GM10248 (cell line): ENCODE measurements at regions not wholly inside any gene's neighbourhood (a gene's known extent, or its start where the extent isn't known, plus 50 kb on each side); places are given as distances from the start of the nearest gene placed in this dataset.

Source experiments
- CTCF ChIA-PET: fragments of 300-600 bp; sonication (Branson Sonifier 250); formaldehyde crosslinking; extraction: SDS; loops from one replicate; lab custom pipeline; 2021; ENCODE audit warnings: antibody characterized with exemption; lab: Yijun Ruan, JAX
- POLR2A ChIA-PET: fragments of 350-650 bp; sonication (Branson Sonifier 250); formaldehyde crosslinking; extraction: SDS; loops from one replicate; lab custom pipeline; 2020; ENCODE audit warnings: antibody characterized with exemption; lab: Yijun Ruan, JAX
- DNase-seq: peaks from one replicate; pipeline ENCODE4 v3.0.0; 2012; ENCODE audit errors: extremely low spot score
- CTCF ChIP-seq: IDR thresholded peaks from 2 replicates; pipeline ENCODE4 v1.5.1; 2012; ENCODE audit warnings: mild to moderate bottlenecking, low read depth; ENCODE audit errors: extremely low read depth, missing control alignments, control extremely low read depth

DNA sequence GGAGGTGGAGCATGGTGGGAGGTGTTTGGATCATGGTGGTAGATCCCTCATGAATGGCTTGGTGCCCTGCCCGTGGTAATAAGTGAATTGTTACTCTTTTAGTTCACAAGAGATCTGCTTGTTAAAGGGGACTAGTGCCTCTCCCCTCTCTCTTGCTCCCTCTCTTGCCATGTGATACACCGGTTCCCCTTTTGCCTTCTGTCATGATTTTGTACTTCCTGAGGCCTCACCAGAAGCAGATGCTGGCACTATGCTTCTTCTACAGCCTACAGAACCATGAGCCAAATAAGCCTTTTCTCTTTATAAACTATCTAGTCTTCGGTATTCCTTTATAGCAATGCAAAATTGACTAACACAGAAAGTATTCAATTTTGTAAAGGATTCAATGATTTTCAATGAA is 817.1 kb downstream of the TLR4 start:
- no peak for DNase-seq
- CTCF ChIA-PET = no interaction called here
- no peak for TF ChIP-seq CTCF
- POLR2A ChIA-PET = no interaction called here

DNA sequence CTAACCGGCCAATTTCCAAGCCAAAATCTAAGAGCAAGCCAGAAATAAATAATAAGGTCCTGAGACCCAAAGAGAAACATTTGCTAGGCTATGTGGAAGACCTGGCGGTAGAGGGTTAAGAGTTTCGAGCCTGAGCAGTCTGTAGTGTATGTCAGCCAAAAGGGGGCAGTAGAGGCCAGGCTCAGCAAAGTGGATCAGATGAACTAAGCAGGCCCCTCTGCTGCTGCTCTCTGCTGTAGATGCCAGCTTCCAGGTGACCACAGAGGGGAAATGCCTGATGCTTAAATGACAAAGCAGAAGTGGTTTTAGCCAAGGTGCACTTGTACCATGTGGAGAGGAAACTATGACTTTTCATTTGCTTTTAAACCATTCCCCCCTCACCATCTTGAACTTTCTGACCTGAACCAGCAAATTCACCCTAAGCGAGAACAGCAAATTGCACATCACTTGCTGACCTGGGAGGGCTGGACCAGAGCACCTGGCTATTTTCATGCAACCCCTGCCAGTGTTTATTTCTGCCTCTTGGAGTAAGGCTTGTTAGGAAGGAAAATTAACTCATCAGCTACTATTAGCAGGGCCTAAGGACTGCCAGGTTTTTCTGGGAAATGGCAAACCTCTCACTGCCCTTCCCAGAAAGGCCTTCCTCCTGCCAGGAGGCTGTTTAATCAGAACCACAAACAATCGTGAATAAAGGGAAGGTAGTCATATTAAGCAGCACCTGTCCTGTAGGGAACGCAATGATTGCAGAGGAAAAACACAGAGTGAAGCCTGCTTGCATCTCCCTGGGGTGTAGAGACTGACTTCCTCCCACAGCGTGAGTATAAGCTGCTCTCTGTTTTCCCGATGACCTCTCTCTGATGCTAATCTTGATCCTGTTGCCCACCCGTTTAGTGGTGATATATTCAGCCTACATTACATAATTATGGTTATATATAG is 818.2 kb downstream of the TLR4 start:
- POLR2A ChIA-PET = no interaction called here
- peak; percentile 30 for DNase-seq
- peak; percentile 70 for TF ChIP-seq CTCF
- CTCF ChIA-PET = interaction anchor here (0.9 kb wide), 1 partner anchor 9 kb away, joined by 4 read pairs; no protein-coding TSS in a partner anchor

DNA sequence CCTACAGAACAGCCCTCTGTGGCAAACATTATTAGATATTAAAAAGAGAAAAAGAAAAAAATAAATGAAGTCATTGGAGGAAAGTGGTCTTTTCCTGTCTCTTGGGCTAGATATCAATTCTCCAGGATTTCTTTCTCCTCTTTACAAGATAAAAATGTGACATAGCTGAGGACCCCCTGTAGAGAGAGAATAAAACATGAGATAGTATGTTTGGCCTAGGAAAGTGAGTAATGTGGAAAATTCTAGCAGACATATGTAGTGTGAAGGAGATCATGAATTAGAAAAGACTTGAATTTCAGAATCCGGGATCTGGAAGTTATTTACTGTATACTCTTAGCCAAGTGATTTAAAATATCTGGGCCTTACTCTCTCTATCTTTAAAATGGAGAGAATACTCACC is 823.1 kb downstream of the TLR4 start:
- ChIA-PET CTCF (no interaction called here), POLR2A (no interaction called here)
- DNase-seq = no peak
- no peak for TF ChIP-seq CTCF

- TF ChIP-seq CTCF = no peak
- CTCF ChIA-PET = no interaction called here
- no peak for DNase-seq
- POLR2A ChIA-PET = no interaction called here
These were observed 825.0 kb downstream of the TLR4 start for GRCh38 chr9:118529210-118529609.

GRCh38 chr9:118529624-118530214 is 825.5 kb downstream of the TLR4 start:
- POLR2A ChIA-PET = no interaction called here
- CTCF ChIA-PET = no interaction called here

DNA sequence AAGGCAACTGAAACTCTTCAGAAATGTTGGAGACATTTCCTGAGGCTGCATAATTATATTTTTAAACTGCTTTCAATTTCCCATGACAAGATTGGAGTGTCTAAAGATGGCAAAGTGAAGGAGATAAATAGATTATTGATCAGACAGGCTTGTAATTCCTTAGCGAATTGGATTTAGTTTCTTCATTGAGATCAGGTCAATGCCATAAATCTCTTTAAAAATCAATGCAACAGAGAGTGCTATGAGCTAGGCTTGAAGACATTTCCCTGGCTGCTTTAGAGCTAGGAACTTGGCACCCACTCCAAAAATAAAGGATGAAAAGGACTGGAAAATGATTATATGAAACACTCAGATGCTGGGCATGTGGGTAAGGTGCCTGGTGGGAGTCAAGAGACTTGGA is 828.4 kb downstream of the TLR4 start:
- POLR2A ChIA-PET = no interaction called here

More at GRCh38 chr9:118529624-118530214, 825.5 kb downstream of the TLR4 start:
- no peak for DNase-seq
- TF ChIP-seq CTCF = no peak

More for the DNA sequence above, 828.4 kb downstream of the TLR4 start:
- CTCF ChIA-PET = no interaction called here
- no peak for DNase-seq
- no peak for TF ChIP-seq CTCF
